WI38 (cell line): ENCODE measurements at regions not wholly inside any gene's neighbourhood (a gene's known extent, or its start where the extent isn't known, plus 50 kb on each side); places are given as distances from the start of the nearest gene placed in this dataset.
"Not testable (repeated sequence)": the region's sequence is repeated elsewhere in the genome, so short reads cannot be mapped to it uniquely, and the experiment has no call there.

Experiments used
- H3K4me3 ChIP-seq: 2 replicates; pipeline ENCODE4 v1.5.1; 2011; ENCODE audit warnings: low read depth, mild to moderate bottlenecking, control low read depth, low read length
- TF ChIP-seq, protein P1 (sequence below): IDR thresholded peaks from 2 replicates; pipeline ENCODE4 v1.5.1; 2012; ENCODE audit warnings: low read depth, mild to moderate bottlenecking, control low read depth, low read length

DNA sequence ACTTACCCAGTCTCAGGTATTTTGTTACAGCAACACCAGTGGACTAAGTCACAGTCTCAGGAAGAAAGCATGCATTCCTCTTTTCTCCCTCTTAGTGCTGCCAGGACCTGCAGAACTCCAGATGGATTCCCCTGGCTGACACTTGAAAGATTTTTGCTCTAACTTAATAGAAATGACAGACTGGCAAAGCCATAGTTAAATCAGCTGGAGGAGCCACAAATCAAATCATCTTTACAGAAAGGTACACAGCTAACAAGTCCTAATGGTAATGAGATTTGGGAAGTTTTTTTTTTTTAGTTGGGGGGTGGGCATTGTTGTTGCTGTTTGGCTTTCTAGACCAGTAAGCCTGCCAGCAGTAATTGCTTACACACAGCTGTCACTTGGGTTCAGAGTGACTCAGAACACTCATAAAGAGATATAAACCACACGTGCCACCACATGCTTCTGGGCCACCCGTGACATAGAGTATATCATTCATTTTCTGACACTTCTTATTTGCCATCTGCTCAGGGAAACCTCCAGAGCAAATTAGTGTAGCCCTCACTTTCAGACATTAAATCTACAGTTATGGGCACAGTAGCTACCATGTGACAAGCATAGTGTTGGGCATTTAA, 72.4 kb downstream of the FH start:
- H3K4me3 ChIP-seq: no peak overlapping the region
- TF ChIP-seq, protein P1, sequence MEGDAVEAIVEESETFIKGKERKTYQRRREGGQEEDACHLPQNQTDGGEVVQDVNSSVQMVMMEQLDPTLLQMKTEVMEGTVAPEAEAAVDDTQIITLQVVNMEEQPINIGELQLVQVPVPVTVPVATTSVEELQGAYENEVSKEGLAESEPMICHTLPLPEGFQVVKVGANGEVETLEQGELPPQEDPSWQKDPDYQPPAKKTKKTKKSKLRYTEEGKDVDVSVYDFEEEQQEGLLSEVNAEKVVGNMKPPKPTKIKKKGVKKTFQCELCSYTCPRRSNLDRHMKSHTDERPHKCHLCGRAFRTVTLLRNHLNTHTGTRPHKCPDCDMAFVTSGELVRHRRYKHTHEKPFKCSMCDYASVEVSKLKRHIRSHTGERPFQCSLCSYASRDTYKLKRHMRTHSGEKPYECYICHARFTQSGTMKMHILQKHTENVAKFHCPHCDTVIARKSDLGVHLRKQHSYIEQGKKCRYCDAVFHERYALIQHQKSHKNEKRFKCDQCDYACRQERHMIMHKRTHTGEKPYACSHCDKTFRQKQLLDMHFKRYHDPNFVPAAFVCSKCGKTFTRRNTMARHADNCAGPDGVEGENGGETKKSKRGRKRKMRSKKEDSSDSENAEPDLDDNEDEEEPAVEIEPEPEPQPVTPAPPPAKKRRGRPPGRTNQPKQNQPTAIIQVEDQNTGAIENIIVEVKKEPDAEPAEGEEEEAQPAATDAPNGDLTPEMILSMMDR: no peak

DNA sequence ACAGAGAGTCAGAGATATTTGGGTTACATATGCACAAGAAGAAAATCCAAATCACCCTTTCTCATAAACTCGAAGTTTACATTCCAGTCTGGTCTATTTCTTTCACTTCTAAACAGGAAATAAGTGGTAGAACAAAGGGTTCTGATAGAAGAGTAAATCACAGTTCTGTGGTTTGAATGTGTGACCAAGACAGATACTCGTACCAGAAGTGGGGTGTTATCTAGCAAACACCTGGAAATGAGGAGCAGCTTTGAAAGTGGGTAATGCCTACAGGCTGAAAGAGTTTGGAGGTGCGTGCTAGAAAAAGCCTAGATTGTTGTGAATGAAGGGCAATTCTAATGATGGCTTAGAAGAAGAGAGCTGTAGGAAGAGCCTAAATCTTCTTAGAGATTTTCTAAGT, 74.7 kb downstream of the FH start:
- no peak overlapping the region for H3K4me3 ChIP-seq
- TF ChIP-seq, protein P1: no peak

DNA sequence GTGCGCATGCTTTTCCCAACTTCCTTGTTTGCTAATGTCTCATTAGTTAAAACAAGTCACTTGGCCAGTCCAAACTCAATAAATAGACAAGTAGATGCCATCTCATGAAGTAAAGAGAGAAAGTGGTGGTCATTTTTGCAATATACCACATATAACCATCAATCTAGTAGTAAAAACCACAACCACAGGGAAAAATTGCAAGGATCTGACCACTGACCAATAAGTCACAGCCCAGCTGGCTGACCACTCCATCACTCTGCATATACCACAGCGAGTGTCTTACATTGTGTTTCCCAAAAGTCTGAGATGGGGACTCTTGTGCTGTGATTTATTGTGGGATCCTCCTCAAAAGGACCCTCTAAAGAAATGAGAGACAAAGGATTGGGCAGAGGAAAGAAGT, 76.0 kb downstream of the FH start:
- TF ChIP-seq, protein P1: no peak

DNA sequence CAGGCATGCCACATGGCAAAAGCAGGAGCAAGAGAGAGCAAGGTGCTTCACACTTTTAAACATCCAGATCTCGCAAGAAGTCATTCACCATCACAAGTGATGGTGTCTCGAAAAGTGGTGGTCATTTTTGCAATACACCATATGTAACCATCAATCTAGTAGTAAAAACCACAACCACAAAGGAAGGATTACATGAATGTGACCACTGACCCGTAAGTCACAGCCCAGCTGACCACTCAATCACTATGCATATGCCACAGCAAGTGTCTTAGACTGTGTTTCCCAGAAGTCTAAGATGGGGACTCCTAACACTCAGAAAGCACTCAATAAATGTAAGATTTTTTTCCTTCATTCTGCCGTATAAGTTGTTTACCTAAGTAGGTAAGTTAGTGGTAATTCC, 76.9 kb downstream of the FH start:
- H3K4me3 ChIP-seq: no peak overlapping the region
- TF ChIP-seq, protein P1: no peak

More for the DNA sequence above, 76.0 kb downstream of the FH start:
- H3K4me3 ChIP-seq: no peak overlapping the region

DNA sequence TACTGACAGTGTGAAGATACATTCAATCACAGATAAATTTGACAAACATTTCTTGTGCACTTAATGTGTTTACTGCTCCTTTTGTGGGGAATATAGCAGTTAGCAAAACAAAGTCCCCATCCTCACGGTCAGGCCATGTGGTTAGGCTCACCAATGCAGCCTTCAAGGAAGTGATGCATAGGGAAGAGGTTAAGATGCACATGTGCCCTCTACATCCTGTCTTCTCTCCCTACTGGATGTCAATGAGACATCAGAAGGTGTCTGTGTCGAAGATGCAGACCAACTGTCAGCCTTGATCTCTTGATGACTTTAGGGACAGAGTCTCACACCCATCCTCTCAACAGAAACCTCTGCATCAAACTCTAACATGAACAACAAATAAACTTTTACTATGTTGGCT, 78.7 kb downstream of the FH start:
- H3K4me3 ChIP-seq: no peak overlapping the region
- TF ChIP-seq, protein P1: no peak

DNA sequence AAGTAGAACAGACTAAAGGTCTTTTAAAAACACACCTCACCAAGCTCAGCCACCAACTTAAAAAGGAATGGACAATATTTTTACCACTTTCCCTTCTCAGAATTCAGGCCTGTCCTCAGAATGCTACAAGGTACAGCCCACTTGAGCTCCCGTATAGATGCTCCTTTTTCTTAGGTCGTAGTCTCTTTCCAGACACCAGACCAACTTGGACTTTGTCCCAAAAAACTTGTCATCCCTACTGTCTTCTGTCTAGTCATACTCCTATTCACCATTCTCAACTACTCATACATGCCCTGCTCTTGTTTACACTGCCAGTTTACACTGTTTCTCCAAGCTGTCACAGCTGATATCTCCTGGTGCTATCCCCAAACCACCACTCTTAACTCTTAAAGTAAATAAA, 80.9 kb downstream of the FH start:
- H3K4me3 ChIP-seq: not testable (repeated sequence)

DNA sequence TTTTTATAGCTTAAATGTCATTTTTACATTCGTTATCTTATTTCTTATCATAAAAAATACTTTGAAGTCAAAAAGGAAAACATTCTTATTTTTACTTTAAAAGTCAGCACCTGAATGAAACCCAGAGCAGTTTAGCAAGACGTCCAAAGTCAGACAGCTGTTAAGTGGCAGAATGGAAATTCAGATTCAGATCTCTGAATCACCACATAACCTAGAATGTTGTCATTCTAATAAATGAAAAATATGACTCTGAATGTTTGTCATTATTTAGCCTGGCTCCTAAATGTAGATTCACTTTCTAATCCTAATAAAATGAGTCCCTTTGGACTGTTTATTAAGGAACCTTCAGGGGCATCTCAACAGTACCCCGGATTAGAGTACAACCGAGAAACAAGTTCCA, 75.2 kb upstream of the RGS7 start:
- TF ChIP-seq, protein P1: no peak

DNA sequence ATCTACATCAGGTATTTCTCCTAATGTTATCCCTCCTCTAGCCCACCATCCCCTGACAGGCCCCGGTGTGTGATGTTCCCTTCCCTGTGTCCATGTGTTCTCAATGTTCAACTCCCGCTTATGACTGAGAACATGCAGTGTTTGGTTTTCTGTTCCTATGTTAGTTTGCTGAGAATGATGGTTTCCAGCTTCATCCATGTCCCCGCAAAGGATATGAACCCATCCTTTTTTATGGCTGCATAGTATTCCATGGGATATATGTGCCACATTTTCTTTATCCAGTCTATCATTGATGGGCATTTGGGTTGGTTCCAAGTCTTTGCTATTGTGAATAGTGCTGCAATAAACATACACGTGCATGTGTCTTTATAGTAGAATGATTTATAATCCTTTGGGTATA, 68.1 kb upstream of the RGS7 start:
- not testable (repeated sequence) for H3K4me3 ChIP-seq

More for the DNA sequence above, 75.2 kb upstream of the RGS7 start:
- no peak overlapping the region for H3K4me3 ChIP-seq
